ENCODE measurements at regions not wholly inside any gene's neighbourhood (a gene's known extent, or its start where the extent isn't known, plus 50 kb on each side); places are given as distances from the start of the nearest gene placed in this dataset.

DNA sequence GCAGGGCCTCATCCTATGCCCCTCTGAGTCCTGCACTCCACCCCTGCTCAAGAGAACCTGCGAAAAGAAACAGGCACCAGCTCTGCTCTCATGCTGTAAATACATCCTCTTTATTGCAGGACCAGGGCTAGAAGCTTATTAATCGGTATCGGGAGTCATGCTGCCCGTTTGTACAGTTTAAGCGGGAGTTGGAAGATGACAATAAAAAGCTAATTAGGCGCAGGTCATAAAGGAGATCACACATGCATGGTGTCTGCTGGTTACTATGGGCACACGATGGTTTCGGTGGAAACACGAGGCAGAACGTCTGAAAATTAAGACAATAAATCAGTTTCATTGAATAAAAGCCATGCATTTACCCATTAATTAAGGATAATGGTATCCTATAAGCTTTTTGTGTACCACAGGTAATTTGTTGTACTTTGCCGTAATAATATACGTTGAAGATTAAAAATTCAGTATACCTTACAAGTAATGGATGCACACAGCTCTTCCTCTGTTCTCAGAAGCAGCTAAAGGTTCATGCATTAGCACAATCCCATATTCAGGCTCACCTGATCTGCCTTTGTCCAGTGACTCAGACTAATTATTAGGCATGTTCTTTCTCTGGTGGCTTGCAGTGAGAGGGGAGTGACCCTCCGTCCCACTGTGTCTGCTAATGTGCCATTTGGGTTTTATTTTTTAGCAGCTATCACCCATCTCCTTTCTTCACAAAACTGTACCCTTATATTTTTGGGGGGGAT is 406.0 kb downstream of the TSHZ3 start:
- no peaks in the 10 kb centered on the region for H3K4me1 ChIP-seq (ENCODE audit: insufficient read depth)
- no peaks in the 10 kb centered on the region for H3K9me2 ChIP-seq (replicated peaks; ENCODE audit: insufficient read depth)
- H3K4me2 ChIP-seq, result no peak overlapping the region
- no peaks in the 10 kb centered on the region for H3K36me3 ChIP-seq (replicated peaks; ENCODE audit: insufficient read depth, low read depth)
- no peaks in the 10 kb centered on the region for H4K20me1 ChIP-seq (ENCODE audit: insufficient read depth, poor library complexity, severe bottlenecking)
- H3K4me3 ChIP-seq, result no peak overlapping the region
- no peak for TF ChIP-seq EZH2phosphoT487 (IDR thresholded peaks at IDR 0.05; ENCODE audit: low read depth, severe bottlenecking, unreplicated experiment)
- TF ChIP-seq, protein P1, sequence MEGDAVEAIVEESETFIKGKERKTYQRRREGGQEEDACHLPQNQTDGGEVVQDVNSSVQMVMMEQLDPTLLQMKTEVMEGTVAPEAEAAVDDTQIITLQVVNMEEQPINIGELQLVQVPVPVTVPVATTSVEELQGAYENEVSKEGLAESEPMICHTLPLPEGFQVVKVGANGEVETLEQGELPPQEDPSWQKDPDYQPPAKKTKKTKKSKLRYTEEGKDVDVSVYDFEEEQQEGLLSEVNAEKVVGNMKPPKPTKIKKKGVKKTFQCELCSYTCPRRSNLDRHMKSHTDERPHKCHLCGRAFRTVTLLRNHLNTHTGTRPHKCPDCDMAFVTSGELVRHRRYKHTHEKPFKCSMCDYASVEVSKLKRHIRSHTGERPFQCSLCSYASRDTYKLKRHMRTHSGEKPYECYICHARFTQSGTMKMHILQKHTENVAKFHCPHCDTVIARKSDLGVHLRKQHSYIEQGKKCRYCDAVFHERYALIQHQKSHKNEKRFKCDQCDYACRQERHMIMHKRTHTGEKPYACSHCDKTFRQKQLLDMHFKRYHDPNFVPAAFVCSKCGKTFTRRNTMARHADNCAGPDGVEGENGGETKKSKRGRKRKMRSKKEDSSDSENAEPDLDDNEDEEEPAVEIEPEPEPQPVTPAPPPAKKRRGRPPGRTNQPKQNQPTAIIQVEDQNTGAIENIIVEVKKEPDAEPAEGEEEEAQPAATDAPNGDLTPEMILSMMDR (IDR thresholded peaks at IDR 0.05; ENCODE audit: poor library complexity), result no peak
- TF ChIP-seq EZH2 (IDR thresholded peaks at IDR 0.05; ENCODE audit: borderline replicate concordance), result no peak
- no peak overlapping the region for H2AFZ ChIP-seq
- WGBS (ENCODE audit: low lambda C conversion rate, missing lambda C conversion rate), result 77% methylated on average over 13 of the region's 13 CpGs
- H3K27me3 ChIP-seq, result peaks cover 3% of the 10 kb centered on the region
- no peaks in the 10 kb centered on the region for H3K79me2 ChIP-seq
- H3K9me3 ChIP-seq (ENCODE audit: low read depth), result no peaks in the 10 kb centered on the region
- H3K27ac ChIP-seq, result no peak overlapping the region
- no peak for DNase-seq (ENCODE audit: low spot score)

DNA sequence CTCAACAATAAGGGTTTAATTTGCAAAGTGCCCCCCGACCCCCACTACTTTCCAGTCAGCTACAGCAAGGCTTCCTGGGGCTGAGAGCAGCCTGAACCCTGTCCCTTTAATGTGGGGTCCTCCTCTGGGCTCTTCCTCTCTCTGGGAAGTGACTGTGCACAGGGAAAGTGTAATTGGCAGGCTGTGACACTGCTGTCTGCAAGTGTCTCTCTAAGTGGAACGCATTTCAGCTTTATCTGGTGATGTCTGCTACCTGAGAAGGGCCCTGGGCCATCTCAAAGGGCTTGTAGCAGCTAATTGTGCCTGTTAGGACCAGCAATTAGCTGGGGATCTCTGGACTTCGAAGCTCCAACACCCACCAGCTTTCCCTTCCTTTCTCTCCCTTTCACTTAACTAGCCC is 406.6 kb downstream of the TSHZ3 start:
- no peaks in the 10 kb centered on the region for H4K20me1 ChIP-seq (ENCODE audit: insufficient read depth, poor library complexity, severe bottlenecking)
- no peak for DNase-seq (ENCODE audit: low spot score)
- TF ChIP-seq EZH2 (IDR thresholded peaks at IDR 0.05; ENCODE audit: borderline replicate concordance) (no peak), EZH2phosphoT487 (IDR thresholded peaks at IDR 0.05; ENCODE audit: low read depth, severe bottlenecking, unreplicated experiment) (no peak)
- TF ChIP-seq, protein P1 (IDR thresholded peaks at IDR 0.05; ENCODE audit: poor library complexity), result no peak
- H3K27me3 ChIP-seq, result peaks cover 3% of the 10 kb centered on the region
- no peak overlapping the region for H3K4me3 ChIP-seq
- 51% methylated on average over 3 of the region's 3 CpGs for WGBS (ENCODE audit: low lambda C conversion rate, missing lambda C conversion rate)
- H3K4me2 ChIP-seq, result no peak overlapping the region
- H3K36me3 ChIP-seq (replicated peaks; ENCODE audit: insufficient read depth, low read depth), result no peaks in the 10 kb centered on the region
- no peaks in the 10 kb centered on the region for H3K9me3 ChIP-seq (ENCODE audit: low read depth)
- H2AFZ ChIP-seq, result no peak overlapping the region
- H3K27ac ChIP-seq, result no peak overlapping the region
- H3K4me1 ChIP-seq (ENCODE audit: insufficient read depth), result no peaks in the 10 kb centered on the region
- H3K9me2 ChIP-seq (replicated peaks; ENCODE audit: insufficient read depth), result no peaks in the 10 kb centered on the region
- no peaks in the 10 kb centered on the region for H3K79me2 ChIP-seq

DNA sequence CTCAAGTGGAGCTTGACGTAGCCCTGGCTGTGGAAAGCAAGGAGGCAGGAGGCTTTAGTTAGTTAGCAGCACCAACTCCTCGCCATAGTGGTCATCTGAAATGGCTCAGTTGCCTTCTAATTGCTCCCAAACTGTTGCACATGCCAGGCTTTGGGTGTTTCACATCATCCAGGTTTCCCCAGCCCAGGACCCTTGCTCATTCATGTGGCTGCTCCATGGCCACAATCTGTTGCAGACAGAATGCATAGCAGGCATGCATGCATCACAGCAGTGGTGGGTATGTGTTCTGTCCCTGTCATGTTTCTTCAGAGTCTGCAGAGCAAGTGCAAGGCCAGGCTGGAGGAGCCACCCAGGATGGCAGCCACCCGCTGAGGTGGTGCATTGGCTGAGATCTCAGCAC is 407.6 kb downstream of the TSHZ3 start:
- no peak overlapping the region for H2AFZ ChIP-seq

More for the DNA sequence above, 407.6 kb downstream of the TSHZ3 start:
- Histone ChIP-seq H3K36me3 (replicated peaks; ENCODE audit: insufficient read depth, low read depth) (no peaks in the 10 kb centered on the region), H3K9me3 (ENCODE audit: low read depth) (no peaks in the 10 kb centered on the region), H3K79me2 (no peaks in the 10 kb centered on the region), H3K27me3 (no peaks in the 10 kb centered on the region), H4K20me1 (ENCODE audit: insufficient read depth, poor library complexity, severe bottlenecking) (no peaks in the 10 kb centered on the region), H3K4me1 (ENCODE audit: insufficient read depth) (no peaks in the 10 kb centered on the region), H3K4me3 (no peak overlapping the region), H3K9me2 (replicated peaks; ENCODE audit: insufficient read depth) (no peaks in the 10 kb centered on the region), H3K4me2 (no peak overlapping the region), H3K27ac (no peak overlapping the region)
- DNase-seq (ENCODE audit: low spot score), result no peak
- WGBS (ENCODE audit: low lambda C conversion rate, missing lambda C conversion rate), result 60% methylated on average over 3 of the region's 3 CpGs
- TF ChIP-seq EZH2phosphoT487 (IDR thresholded peaks at IDR 0.05; ENCODE audit: low read depth, severe bottlenecking, unreplicated experiment) (no peak), EZH2 (IDR thresholded peaks at IDR 0.05; ENCODE audit: borderline replicate concordance) (no peak)
- TF ChIP-seq, protein P1 (IDR thresholded peaks at IDR 0.05; ENCODE audit: poor library complexity), result no peak

All from hepatocyte (in vitro differentiated cells).